IMR-90 (cell line): ENCODE measurements at regions not wholly inside any gene's neighbourhood (a gene's known extent, or its start where the extent isn't known, plus 50 kb on each side); places are given as distances from the start of the nearest gene placed in this dataset.

Experiments
- ATAC-seq: fragments of 200-7000 bp; cut with Tn5 transposase; 2 replicates; pipeline ENCODE4 v1.9.1; 2020; ENCODE audit warnings: low read depth, mild to moderate bottlenecking, moderate library complexity
- BruUV-seq: library from RNA; stranded (reverse); fragments of 400-500 nt; replicated peaks from 2 replicates; lab custom pipeline; 2021; lab: Mats Ljungman, UMichigan
- CTCF ChIA-PET: fragments of 300-600 bp; formaldehyde crosslinking; extraction: SDS; loops from one replicate; lab custom pipeline; 2021; ENCODE audit warnings: antibody characterized with exemption; lab: Yijun Ruan, JAX
- POLR2A ChIA-PET: fragments of 300-600 bp; sonication (Branson Sonifier 250); formaldehyde crosslinking; loops from one replicate; lab custom pipeline; 2022; ENCODE audit warnings: antibody characterized with exemption; ENCODE audit not compliant: unreplicated experiment; lab: Charles Lee
- DNase-seq: peaks from one replicate; pipeline ENCODE4 v3.0.0; 2013
- H2AFZ ChIP-seq: replicated peaks from 2 replicates; pipeline ENCODE3; 2013; ENCODE audit warnings: low read length, mild to moderate bottlenecking; ENCODE audit not compliant: poor library complexity
- H2AK5ac ChIP-seq: 2 replicates; pipeline ENCODE4 v1.6.1; 2013; ENCODE audit warnings: low read depth, low read length, inconsistent platforms
- H2AK9ac ChIP-seq: replicated peaks from 2 replicates; pipeline ENCODE3; 2013; ENCODE audit warnings: mild to moderate bottlenecking, low read depth, low read length, moderate library complexity; ENCODE audit not compliant: poor library complexity
- H2BK120ac ChIP-seq: 2 replicates; pipeline ENCODE4 v1.6.1; 2013; ENCODE audit warnings: low read depth, low read length, inconsistent platforms
- H2BK15ac ChIP-seq: 3 replicates; pipeline ENCODE4 v1.6.1; 2013; ENCODE audit warnings: low read depth, low read length, inconsistent platforms
- H2BK20ac ChIP-seq: 2 replicates; pipeline ENCODE4 v1.6.1; 2013; ENCODE audit warnings: low read depth, mild to moderate bottlenecking, inconsistent platforms, low read length, moderate library complexity
- H2BK5ac ChIP-seq: 2 replicates; pipeline ENCODE4 v1.6.1; 2013; ENCODE audit warnings: mild to moderate bottlenecking, low read depth, low read length, inconsistent platforms; ENCODE audit not compliant: poor library complexity, severe bottlenecking
- H3K14ac ChIP-seq: replicated peaks from 2 replicates; pipeline ENCODE4 v1.6.1; 2013; ENCODE audit warnings: low read depth, low read length, inconsistent platforms
- H3K18ac ChIP-seq: 2 replicates; pipeline ENCODE4 v1.6.1; 2013; ENCODE audit warnings: low read depth, low read length, control low read depth
- H3K23ac ChIP-seq: 2 replicates; pipeline ENCODE4 v1.6.1; 2013; ENCODE audit warnings: low read depth, low read length, inconsistent platforms
- H3K27ac ChIP-seq: 2 replicates; pipeline ENCODE4 v1.5.1; 2013; ENCODE audit warnings: mild to moderate bottlenecking, control low read depth, low read length; ENCODE audit not compliant: insufficient read depth
- H3K27me3 ChIP-seq: 2 replicates; pipeline ENCODE4 v1.6.1; 2013; ENCODE audit warnings: low read length; ENCODE audit not compliant: control insufficient read depth, insufficient read depth
- H3K36me3 ChIP-seq: 2 replicates; pipeline ENCODE4 v1.6.1; 2013; ENCODE audit warnings: low read length, mixed read lengths; ENCODE audit not compliant: control insufficient read depth, insufficient read depth
- H3K4ac ChIP-seq: 2 replicates; pipeline ENCODE4 v1.6.1; 2013; ENCODE audit warnings: low read depth, low read length, inconsistent platforms
- H3K4me1 ChIP-seq: 2 replicates; pipeline ENCODE4 v1.6.1; 2013; ENCODE audit warnings: low read length, mixed read lengths; ENCODE audit not compliant: control insufficient read depth, insufficient read depth
- H3K4me2 ChIP-seq: 2 replicates; pipeline ENCODE4 v1.6.1; 2013; ENCODE audit warnings: low read depth, mild to moderate bottlenecking, control low read depth, low read length, moderate library complexity
- H3K4me3 ChIP-seq: 2 replicates; pipeline ENCODE4 v1.5.1; 2013; ENCODE audit warnings: low read depth, mild to moderate bottlenecking, control low read depth, low read length, moderate library complexity; ENCODE audit not compliant: insufficient read depth
- H3K56ac ChIP-seq: 2 replicates; pipeline ENCODE4 v1.6.1; 2013; ENCODE audit warnings: low read length, inconsistent platforms; ENCODE audit not compliant: insufficient read depth; ENCODE audit errors: extremely low read depth
- H3K79me1 ChIP-seq, 2 experiments: 2 replicates each; pipeline ENCODE4 v1.6.1; 2013; ENCODE audit warnings: low read length in 2 of 2, inconsistent platforms in 1 of 2, low read depth in 1 of 2
- H3K9ac ChIP-seq: 2 replicates; pipeline ENCODE4 v1.6.1; 2013; ENCODE audit warnings: low read depth, low read length, control low read depth
- H3K9me1 ChIP-seq: 2 replicates; pipeline ENCODE4 v1.6.1; 2013; ENCODE audit warnings: low read length, inconsistent platforms; ENCODE audit not compliant: insufficient read depth
- H3K9me3 ChIP-seq: 2 replicates; pipeline ENCODE4 v1.6.1; 2013; ENCODE audit warnings: low read length; ENCODE audit not compliant: control insufficient read depth, insufficient read depth
- H4K20me1 ChIP-seq: 2 replicates; pipeline ENCODE4 v1.6.1; 2013; ENCODE audit warnings: low read length, inconsistent platforms; ENCODE audit not compliant: insufficient read depth
- H4K5ac ChIP-seq: 2 replicates; pipeline ENCODE4 v1.6.1; 2013; ENCODE audit warnings: mild to moderate bottlenecking, low read depth, low read length, control low read depth
- H4K8ac ChIP-seq, 2 experiments: 2 replicates each; pipeline ENCODE4 v1.6.1; 2013; ENCODE audit warnings: low read depth in 2 of 2, low read length in 2 of 2, control low read depth in 1 of 2, inconsistent platforms in 1 of 2
- H4K91ac ChIP-seq: 2 replicates; pipeline ENCODE4 v1.6.1; 2013; ENCODE audit warnings: low read depth, low read length, inconsistent platforms; ENCODE audit not compliant: insufficient read depth
- BHLHE40 ChIP-seq: fragments of 150-350 bp; IDR thresholded peaks from 2 replicates; pipeline ENCODE4 v1.6.1; 2016; ENCODE audit warnings: mild to moderate bottlenecking, low read depth, low read length
- CEBPB ChIP-seq: IDR thresholded peaks from 2 replicates; pipeline ENCODE4 v1.6.1; 2012; ENCODE audit warnings: low read depth, low read length, improper control_type of control experiment
- CHD1 ChIP-seq: IDR thresholded peaks from 2 replicates; pipeline ENCODE4 v1.6.1; 2012; ENCODE audit warnings: low read depth, low read length, improper control_type of control experiment
- CTCF ChIP-seq: conservative IDR thresholded peaks from 2 replicates; pipeline ENCODE4 v1.5.1; 2012; ENCODE audit warnings: mild to moderate bottlenecking, low read depth, low read length, improper control_type of control experiment
- ELK1 ChIP-seq: fragments of 150-350 bp; IDR thresholded peaks from 2 replicates; pipeline ENCODE4 v1.6.1; 2016; ENCODE audit warnings: low read depth, mild to moderate bottlenecking, low read length, moderate library complexity, borderline replicate concordance
- FOS ChIP-seq: fragments of 150-350 bp; IDR thresholded peaks from 2 replicates; pipeline ENCODE4 v1.6.1; 2016; ENCODE audit warnings: low read depth, low read length
- MAFK ChIP-seq: IDR thresholded peaks from 2 replicates; pipeline ENCODE4 v1.6.1; 2012; ENCODE audit warnings: low read depth, low read length, improper control_type of control experiment
- MAZ ChIP-seq: IDR thresholded peaks from 2 replicates; pipeline ENCODE4 v1.6.1; 2012; ENCODE audit warnings: low read depth, mild to moderate bottlenecking, low read length, improper control_type of control experiment, moderate library complexity, borderline replicate concordance
- MXI1 ChIP-seq: IDR thresholded peaks from 2 replicates; pipeline ENCODE4 v1.6.1; 2012; ENCODE audit warnings: low read depth, mild to moderate bottlenecking, low read length, moderate library complexity, borderline replicate concordance
- NFE2L2 ChIP-seq: fragments of 150-350 bp; IDR thresholded peaks from 2 replicates; pipeline ENCODE4 v1.6.1; 2016; ENCODE audit warnings: low read depth, mild to moderate bottlenecking, low read length
- POLR2A ChIP-seq: IDR thresholded peaks from 2 replicates; pipeline ENCODE4 v1.6.1; 2012; ENCODE audit warnings: mild to moderate bottlenecking, low read depth, low read length
- RAD21 ChIP-seq: IDR thresholded peaks from 2 replicates; pipeline ENCODE4 v1.6.1; 2012; ENCODE audit warnings: low read length, improper control_type of control experiment
- RCOR1 ChIP-seq: IDR thresholded peaks from 2 replicates; pipeline ENCODE4 v1.6.1; 2012; ENCODE audit warnings: mild to moderate bottlenecking, low read length, improper control_type of control experiment; ENCODE audit not compliant: insufficient replicate concordance
- RFX5 ChIP-seq: IDR thresholded peaks from 2 replicates; pipeline ENCODE4 v1.8.0; 2012; ENCODE audit warnings: low read depth, mild to moderate bottlenecking, low read length, moderate library complexity
- SMC3 ChIP-seq: fragments of 150-350 bp; IDR thresholded peaks from 2 replicates; pipeline ENCODE4 v1.6.1; 2016; ENCODE audit warnings: low read depth, mild to moderate bottlenecking, antibody characterized with exemption, low read length, moderate library complexity
- USF2 ChIP-seq: fragments of 150-350 bp; IDR thresholded peaks from 2 replicates; pipeline ENCODE4 v1.6.1; 2017; ENCODE audit warnings: mild to moderate bottlenecking, antibody characterized with exemption, low read length, low read depth
- whole genome bisulfite sequencing, 2 experiments: methylation state at CpG; one replicate each; pipeline versions ENCODE4 v1.1.5 to v1.1.7; 2013; ENCODE audit warnings: missing lambda C conversion rate in 2 of 2; ENCODE audit not compliant: insufficient read length in 1 of 2; ENCODE audit errors: extremely low coverage in 2 of 2; 5-methylcytosine and 5-hydroxymethylcytosine counted together
- dilution Hi-C: fragments of 300-500 bp; cut with HindIII; formaldehyde crosslinking; loops from one replicate; pipeline ENCODE4 v1.14.3; 2018; ENCODE audit warnings: low sequenced_read_pairs; ENCODE audit not compliant: unreplicated experiment
- in situ Hi-C: fragments of 300-500 bp; cut with MboI; formaldehyde crosslinking; loops from 3 replicates; pipeline ENCODE4 v1.14.3; 2019; ENCODE audit warnings: low sequenced_read_pairs, inconsistent platforms, mixed read lengths
- intact Hi-C: fragments of 100-400 bp; cut with micrococcal nuclease; formaldehyde crosslinking; loops from 2 replicates; pipeline ENCODE4 v1.10.0; 2022

- H2AFZ ChIP-seq, result no peak overlapping the region
- DNase-seq, result no peak
- no peak overlapping the region for H2AK5ac ChIP-seq
- H3K4me1 ChIP-seq, result no peaks in the 10 kb centered on the region
- H2BK120ac ChIP-seq, result no peak overlapping the region
- in situ Hi-C loops (no loop called here), dilution Hi-C loops (no loop called here), intact Hi-C loops (no loop called here)
- H3K9me1 ChIP-seq, result no peaks in the 10 kb centered on the region
- H4K8ac ChIP-seq, result no peak overlapping the region
- no peak overlapping the region for H4K5ac ChIP-seq
- POLR2A ChIA-PET, result no interaction called here
- WGBS, 2 experiments, result 55% methylated on average over 2 of the region's 20 CpGs; no CpG with 5 or more reads in 1 of the 2 experiments
- H3K4me2 ChIP-seq, result no peak overlapping the region
- no peak overlapping the region for H4K91ac ChIP-seq
- H3K27me3 ChIP-seq, result no peaks in the 10 kb centered on the region
- H3K4ac ChIP-seq, result no peak overlapping the region
- no peak overlapping the region for H3K9ac ChIP-seq
- no peak for TF ChIP-seq CHD1
- no peak for TF ChIP-seq RAD21
- no peak for TF ChIP-seq USF2
- no peak for TF ChIP-seq NFE2L2
- TF ChIP-seq MAFK, result no peak
- no peak for TF ChIP-seq RCOR1
- TF ChIP-seq CTCF, result no peak
- no peak for TF ChIP-seq MXI1
- no peak for TF ChIP-seq SMC3
- no peak for TF ChIP-seq RFX5
- no peak for TF ChIP-seq MAZ
- TF ChIP-seq BHLHE40, result no peak
- no peak for TF ChIP-seq ELK1
- TF ChIP-seq FOS, result no peak
- no peak for TF ChIP-seq CEBPB
- TF ChIP-seq POLR2A, result no peak
- no peak overlapping the region for H2BK20ac ChIP-seq
- H4K20me1 ChIP-seq, result no peaks in the 10 kb centered on the region
- BruUV-seq, result no TSS peak
- H3K27ac ChIP-seq, result no peak overlapping the region
- H2BK15ac ChIP-seq, result no peak overlapping the region
- H3K56ac ChIP-seq, result no peak overlapping the region
- peaks cover 14% of the 10 kb centered on the region for H3K9me3 ChIP-seq
- no peak overlapping the region for H3K18ac ChIP-seq
- CTCF ChIA-PET, result no interaction called here
- no peak for ATAC-seq
- no peak overlapping the region for H3K4me3 ChIP-seq
- H3K36me3 ChIP-seq, result no peaks in the 10 kb centered on the region
- H2BK5ac ChIP-seq, result no peak overlapping the region
- no peak overlapping the region for H3K23ac ChIP-seq
- H3K14ac ChIP-seq, result no peak overlapping the region
- no peak overlapping the region for H2AK9ac ChIP-seq
- H3K79me1 ChIP-seq, result no peaks in the 10 kb centered on the region
Measured at GRCh38 chr6:76451926-76452709, 379.7 kb upstream of the IMPG1 start.
